ENCODE measurements at regions not wholly inside any gene's neighbourhood (a gene's known extent, or its start where the extent isn't known, plus 50 kb on each side); places are given as distances from the start of the nearest gene placed in this dataset.

- TF ChIP-seq, protein P1, sequence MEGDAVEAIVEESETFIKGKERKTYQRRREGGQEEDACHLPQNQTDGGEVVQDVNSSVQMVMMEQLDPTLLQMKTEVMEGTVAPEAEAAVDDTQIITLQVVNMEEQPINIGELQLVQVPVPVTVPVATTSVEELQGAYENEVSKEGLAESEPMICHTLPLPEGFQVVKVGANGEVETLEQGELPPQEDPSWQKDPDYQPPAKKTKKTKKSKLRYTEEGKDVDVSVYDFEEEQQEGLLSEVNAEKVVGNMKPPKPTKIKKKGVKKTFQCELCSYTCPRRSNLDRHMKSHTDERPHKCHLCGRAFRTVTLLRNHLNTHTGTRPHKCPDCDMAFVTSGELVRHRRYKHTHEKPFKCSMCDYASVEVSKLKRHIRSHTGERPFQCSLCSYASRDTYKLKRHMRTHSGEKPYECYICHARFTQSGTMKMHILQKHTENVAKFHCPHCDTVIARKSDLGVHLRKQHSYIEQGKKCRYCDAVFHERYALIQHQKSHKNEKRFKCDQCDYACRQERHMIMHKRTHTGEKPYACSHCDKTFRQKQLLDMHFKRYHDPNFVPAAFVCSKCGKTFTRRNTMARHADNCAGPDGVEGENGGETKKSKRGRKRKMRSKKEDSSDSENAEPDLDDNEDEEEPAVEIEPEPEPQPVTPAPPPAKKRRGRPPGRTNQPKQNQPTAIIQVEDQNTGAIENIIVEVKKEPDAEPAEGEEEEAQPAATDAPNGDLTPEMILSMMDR (optimal IDR thresholded peaks at IDR 0.05 in 1 of 3, IDR thresholded peaks at IDR 0.05 in 1 of 3, conservative IDR thresholded peaks at IDR 0.05 in 1 of 3; ENCODE audit: extremely low read depth in 1 of 3, insufficient read depth in 2 of 3, low read length in 3 of 3) = no peak
- TF ChIP-seq EZH2 (IDR thresholded peaks at IDR 0.05; ENCODE audit: low read length) = no peak
Measured at GRCh38 chr6:165025040-165025439, 284.4 kb downstream of the C6orf118 start.

Measured in keratinocyte (primary cell).